GM19239 (cell line): ENCODE measurements at regions not wholly inside any gene's neighbourhood (a gene's known extent, or its start where the extent isn't known, plus 50 kb on each side); places are given as distances from the start of the nearest gene placed in this dataset.
A peak's percentile ranks its signal among the peaks of the same experiment; 100 is the strongest.
"Not testable (repeated sequence)": the region's sequence is repeated elsewhere in the genome, so short reads cannot be mapped to it uniquely, and the experiment has no call there.

Source experiments
- DNase-seq: peaks from one replicate; pipeline ENCODE4 v3.0.0; 2011; ENCODE audit warnings: low spot score; ENCODE audit not compliant: insufficient read length
- FAIRE-seq: peaks from 2 replicates; lab custom pipeline; 2011; peaks lifted over from hg19 to GRCh38; lab: Jason Lieb, UNC

DNA sequence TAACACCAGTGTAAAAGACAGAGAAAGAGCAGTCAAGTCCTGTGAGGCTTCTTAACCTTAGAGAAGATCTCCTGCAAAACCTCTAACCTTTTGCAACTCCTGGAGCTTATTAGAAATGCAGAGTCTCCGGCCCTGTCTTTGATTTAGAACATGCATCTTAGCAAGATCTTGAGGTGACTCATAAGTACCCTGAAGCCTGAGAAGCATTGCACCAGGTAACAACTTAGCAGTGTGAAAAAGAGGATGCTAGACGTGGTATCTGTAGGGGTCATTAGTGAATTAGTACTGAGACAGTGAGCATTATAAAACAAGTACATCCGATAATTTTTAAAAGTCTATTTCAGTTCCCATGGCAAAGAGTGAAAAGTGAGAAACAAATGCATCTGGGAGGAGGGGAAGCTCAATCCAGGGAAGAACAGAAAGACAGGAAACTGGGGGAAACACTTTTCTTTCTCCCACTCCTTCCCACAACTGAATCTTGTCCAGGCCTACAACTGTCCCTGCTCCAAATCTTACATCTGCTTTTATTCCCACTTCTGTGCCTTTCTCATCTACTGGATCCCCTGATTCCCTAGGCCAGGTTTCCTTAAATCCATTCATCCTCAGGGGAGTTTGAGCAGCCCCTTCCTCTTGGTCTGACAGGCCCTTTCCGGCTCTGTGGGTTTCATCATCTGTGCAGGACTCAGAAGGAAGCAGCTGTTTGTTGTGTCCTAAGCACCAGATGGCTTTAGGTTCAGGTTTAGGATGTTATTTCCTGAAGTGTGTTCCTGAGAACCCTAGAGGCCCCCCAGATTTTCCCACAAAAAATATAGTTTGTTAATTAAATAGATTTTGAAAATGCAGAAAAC is 128.1 kb upstream of the IL12A start:
- DNase-seq, result no peak
- FAIRE-seq, result peak; percentile 48

DNA sequence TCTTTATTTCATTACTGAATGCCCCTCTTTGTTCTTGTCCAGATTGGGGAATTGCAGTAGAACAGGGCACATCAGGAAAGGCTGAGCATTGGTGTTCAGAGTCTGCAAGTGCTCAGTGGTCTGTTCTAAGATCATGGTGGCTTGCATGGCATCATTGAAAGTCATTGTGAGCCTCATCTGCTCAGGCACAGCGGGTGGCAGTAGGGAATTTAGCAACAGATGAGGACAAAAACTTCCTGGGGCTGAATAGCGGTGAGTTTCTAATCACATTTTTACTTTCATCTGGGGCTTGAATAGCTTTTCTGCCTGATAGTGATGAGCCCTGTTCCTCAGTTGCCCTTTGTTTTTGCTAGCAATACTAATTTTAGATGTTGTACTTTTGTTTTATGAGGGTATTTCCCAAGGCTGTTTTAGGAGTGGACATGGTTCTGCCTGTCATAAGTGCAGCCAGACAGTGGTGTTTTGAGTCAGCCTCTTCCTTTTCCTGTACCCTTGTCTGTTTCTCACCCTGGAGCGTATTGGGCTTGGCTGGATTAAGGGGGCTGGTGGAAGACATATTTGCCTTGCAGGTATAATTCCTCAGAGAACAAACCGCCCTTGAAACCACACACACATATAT is 127.2 kb upstream of the IL12A start:
- no peak for DNase-seq
- FAIRE-seq, result peak; percentile 88

DNA sequence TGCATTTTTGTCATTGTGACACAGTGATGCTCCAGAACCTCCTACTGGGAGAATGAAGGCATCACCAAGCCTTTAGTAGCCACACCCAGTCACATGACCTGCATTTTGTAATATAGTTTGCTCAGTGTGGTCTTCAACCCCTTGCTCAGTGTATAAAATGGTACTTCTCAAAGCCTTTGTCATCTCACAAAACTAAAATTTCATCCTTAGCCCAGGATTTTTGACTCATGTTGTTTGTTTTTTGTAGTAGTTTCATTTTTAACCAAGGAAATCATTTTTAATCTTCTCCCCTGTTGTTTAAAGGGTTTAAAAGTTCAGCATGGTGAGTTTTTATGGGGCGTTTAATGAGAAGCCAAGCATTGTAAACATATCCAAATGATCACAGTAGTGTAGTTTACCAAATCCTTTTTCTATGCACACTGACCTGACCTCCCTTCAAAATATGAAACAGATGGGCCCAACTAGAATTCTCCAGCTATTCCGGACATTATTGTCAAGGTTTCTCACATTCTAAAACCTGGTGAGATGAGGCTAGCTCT is 123.5 kb upstream of the IL12A start:
- no peak for DNase-seq
- no peak for FAIRE-seq

DNA sequence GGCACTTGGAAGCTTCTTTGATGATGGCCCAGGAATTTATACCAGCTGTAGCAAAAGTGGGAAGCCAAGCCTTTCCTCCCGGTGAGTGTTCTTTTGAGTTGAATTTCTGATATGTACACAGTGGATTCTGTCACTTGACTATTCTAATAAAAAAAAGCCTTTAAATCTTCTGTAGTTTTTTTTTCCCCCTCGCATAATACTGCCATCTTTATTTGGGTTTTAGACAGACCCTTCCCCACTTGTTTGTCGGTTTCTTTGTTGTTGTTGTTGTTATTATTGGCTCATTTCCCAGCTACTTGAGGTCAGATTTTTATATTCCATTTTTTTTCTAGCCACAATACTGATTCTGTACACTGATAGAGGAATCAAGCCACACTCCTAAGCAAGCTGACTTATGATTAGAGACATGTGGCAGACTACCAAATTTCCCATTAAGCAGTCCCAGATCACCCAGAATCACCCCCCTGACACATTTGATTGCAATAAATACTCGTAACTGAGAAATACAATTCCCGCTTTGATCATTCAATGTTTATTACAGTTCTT is 122.4 kb upstream of the IL12A start:
- FAIRE-seq (no peak), DNase-seq (no peak)

DNA sequence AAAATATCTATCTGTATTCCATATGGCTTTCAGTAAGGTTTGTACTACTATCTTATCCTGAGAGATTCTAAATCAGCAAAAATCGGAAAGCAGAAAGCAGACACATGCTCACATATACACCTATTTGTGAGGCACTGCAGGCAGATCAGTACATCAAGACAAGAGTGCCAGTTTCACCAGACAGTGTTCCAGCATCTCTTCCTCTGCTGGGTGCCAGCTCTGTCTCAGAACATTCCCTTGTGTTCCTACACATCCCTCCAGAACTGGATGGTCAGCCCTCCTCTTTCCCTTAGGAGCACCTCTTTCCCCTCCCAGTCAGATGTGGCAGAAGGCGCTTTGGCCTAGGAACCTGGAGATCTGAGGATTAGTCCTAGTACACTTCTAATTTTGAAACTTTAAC is 121.3 kb upstream of the IL12A start:
- no peak for FAIRE-seq

DNA sequence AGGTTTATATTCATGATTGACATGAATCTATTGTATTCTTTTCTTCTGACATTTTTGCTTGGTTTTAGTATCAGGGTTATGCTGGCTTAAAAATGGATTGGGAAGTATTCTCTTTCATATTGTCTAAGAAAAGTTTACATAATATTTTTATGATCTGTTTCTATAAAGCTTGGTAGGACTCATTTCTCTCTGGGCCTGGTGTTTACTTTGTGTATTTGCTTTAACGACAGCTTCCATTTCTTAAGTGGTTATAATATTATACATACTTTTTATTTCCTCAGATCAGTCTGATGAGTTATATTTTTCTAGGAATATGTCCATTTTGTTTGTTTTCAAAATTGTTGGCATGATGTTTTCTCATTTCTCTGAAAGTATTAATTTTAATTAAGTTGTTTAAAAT is 117.9 kb upstream of the IL12A start:
- DNase-seq (no peak), FAIRE-seq (no peak)

More for the DNA sequence above, 121.3 kb upstream of the IL12A start:
- no peak for DNase-seq

DNA sequence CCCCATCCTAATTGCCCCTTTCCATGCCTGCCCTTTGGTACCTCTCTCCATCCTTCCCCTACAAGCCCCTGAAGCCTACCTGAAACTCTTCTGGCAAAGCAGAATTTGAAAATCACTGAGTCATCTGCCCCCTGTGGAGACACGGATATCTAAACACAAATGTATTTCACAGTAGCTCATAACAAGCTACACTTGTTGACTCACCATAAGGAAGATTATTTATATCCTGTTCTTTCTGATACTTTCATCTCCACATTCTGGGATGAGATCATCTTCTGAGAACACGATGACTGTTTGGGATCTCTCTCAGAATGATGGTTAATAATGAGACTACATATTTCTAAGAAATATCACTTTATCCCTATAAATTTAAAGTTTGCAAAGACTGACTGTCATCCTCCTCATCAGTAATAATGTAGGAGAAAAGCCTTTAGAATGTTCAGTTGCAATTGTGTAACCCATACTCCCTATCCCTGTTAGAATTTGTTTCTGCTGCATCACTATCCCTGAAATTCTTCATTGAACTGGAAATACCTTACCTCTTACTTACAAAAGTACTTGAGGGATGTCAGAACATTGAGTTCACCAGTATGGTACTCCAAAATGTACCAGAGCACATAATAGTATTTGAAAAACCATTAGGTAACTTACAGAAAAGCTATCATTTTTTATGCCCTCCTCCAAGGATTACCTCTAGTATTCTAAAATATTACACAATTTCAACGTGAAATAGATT is 116.1 kb upstream of the IL12A start:
- FAIRE-seq (no peak), DNase-seq (no peak)

DNA sequence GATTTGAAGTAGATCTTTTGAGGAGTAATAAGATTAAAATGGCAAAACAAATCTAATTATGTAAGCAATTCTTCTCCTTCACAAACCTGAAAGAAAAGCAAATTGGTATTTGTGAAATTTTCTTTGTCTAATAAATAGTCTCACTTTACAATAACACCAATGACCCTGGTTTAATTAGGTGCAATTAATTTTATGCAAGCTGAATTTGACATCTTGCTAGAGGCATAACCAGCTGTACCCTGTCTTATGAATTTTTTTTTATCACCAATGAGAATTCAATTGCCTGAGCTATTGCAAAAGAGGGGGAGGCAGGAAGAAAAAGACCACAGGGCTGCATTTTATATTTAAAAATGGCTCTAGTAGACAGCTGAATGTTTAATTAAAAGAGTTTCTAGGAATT is 113.5 kb upstream of the IL12A start:
- FAIRE-seq (no peak), DNase-seq (no peak)

DNA sequence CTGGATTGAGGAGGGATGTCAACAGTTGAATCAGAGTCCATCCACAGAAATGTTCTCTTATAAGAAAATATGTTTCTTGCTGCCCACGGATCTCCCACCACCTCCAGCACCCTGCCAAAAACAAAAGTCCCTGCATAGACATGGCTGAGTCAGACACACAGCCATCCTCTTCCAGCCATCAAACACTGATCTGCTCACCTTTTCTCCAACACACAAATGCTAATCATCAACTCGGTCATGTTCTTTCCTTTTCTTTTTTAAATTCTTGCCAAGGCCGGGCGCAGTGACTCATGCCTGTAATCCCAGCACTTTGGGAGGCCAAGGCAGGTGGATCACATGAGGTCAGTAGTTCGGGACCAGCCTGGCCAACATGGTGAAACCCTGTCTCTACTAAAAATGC is 110.7 kb upstream of the IL12A start:
- no peak for FAIRE-seq

DNA sequence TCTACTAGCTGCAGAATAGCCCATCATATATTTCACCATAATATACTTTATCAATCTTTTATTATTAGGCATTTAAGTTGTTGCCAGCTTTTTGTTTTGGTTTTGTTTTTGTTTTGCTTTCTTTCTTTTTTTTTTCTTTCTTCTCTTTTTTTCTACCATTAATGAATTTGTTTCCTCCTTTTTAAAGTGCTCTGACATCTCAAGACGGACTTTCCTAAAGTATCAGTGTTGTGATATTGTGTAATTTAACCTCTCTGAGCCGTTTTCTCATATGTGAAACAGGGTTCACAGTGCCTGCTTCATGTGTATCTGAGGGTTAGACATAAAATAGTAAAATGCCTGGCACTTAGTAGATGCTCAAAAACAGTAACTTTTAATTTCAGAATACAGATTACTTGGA is 109.5 kb upstream of the IL12A start:
- FAIRE-seq, result no peak
- no peak for DNase-seq

More for the DNA sequence above, 110.7 kb upstream of the IL12A start:
- DNase-seq, result no peak

DNA sequence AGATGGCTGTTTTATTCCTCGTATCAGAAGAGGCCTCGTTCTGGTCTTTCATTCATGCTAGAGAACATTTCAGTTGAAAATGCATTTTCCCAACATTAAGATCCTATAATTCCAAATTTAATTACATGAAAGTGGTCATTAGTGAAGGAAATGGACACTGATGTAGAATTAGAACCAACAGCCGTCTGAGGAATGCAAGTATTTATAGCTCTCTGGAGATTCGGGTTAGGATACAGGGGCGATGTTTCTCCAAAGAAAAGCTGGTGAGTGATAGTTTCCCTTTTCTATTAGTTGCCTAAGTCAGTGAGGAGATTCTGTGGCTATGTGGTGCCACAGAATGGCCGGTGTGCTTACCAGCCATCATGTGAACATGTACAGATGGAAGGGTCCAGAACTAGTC is 109.0 kb upstream of the IL12A start:
- no peak for DNase-seq
- no peak for FAIRE-seq

DNA sequence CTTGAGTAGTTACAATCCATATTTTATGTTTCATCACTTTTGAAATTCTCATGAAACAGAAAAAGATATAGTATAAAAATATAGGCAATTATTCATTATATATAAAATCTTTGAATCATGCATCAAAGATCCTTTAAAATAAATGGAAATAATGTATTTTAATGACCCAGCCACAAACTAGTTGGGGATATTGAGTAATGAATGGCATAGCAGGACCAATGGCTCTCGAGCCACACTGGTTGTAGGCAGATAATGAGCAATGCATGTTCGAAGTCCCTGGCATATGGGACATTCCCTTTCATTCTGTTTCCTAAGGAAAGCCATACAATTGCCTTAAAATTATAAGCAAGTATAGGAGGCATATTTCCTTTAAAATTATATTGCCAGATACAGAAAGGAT is 107.4 kb upstream of the IL12A start:
- DNase-seq (no peak), FAIRE-seq (no peak)

DNA sequence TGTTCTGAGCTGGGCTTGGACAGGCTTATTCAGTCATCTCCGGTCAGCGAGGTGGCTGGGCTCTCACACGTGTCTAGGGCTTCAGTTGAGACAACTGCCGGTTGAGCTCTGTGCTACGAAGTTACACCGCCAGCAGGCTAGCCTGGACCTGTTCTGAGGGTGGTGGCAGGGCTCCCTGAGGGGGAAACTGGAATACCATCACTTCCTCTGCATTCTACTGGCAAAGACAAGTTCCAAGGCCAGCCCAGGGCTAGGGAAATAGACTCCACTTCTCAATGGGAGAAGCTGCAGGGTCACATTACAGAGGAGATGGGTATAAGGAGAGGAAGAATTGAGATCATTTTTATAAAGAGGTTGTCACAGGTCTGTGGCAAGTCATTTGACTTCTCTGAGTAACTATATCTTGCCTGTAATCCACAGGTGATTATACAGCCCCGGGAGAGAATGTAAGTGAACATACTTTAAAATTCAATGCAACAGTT is 106.8 kb upstream of the IL12A start:
- DNase-seq, result no peak
- no peak for FAIRE-seq

DNA sequence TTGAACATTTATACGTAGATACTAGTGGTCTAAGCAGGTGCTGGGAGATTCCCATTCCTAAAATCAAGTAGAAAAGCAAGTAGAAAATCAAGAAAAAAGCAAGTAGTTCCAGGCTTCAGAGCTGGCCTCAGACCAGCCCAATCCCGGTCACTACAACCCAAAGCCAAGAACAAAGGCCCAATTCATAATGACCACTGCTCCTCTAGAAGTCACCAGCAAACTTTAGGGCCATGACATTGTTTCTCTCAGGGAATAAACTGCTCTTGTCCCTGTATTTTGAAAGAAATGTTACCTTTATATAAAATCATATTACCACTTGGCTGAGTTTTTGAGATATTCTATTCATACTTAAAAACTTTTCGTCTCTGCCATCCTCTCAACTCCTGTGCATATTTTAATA is 106.3 kb upstream of the IL12A start:
- FAIRE-seq (no peak), DNase-seq (no peak)

DNA sequence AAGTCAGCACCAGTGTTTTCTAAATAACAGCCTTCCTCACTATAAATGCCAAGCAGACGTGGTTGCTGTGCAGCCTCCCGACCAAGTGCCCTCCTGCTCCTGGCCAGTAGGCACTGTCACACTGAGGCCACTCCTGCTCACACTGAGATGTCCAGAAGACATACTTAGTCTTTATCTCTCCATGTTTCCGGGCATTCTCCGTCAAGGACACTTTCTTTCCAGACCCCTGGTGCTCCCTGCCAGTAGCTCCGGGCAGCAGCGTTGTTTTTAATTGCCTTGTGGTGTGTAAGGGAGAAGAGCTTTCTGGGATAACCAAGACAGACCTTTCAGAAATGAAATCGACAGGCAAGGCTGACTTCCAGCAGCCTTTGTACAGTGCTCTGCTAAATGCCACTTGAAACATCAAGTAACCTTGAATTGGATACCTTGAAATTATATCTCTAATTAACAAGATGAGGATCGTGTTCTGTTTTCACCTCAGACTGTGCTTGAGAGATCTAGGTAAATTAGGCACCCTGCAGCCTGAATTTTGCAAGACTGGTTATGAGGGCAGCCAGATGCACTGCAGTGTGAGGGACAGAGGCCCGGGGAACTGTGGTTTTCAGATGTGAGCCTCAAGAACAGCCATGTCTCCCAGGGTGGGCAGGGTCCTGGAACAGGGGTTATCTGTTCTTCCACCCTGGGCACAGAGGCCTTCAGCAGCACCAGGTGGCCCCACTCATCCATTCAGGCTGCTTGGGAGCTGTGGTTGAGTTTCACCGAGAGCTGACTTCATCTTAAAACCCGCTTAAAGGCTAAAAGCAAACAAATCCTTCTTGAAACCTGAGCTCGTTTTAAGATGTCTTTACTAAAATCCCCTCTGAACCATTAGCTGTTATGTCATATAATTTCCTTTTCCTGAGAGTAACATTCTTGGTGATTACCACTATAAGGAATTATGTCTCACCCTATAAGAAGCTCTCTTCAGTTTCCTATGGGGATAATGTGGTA is 105.5 kb upstream of the IL12A start:
- DNase-seq, result no peak
- FAIRE-seq, result no peak

DNA sequence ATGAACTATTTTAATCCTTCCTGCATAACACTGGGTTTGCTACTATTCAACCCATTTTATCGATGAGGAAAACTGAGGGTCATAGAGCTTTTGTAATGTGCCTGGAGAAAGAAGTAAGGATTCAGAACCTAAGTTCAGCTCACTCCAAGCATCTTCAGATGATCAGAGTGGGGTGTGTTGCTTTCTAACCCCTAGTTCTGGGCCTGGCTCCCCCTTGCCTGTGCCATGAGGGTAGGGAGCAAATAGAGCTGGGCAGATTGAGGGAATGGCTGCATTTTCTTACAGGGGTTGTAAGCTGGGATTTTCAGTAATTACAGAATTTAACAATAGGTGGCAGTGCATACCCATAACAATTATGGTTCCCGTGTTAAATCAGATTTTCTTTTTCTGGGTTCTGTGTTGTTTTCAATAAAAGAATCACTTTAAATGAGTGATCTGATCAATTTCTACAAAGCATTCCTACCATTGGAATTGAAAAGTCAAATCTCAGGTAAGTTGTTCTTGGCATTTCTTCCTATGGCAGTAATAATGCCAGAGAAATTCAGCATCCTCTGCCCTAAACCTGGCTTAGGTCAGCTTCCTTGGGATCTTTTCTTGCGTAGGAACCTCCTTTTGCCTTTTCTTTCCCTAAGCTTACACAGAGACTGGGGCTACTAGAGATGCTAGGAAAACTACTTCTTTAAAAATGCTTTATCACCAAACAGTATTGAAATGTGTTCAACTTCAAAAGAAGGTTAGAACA is 103.8 kb upstream of the IL12A start:
- peak; percentile 40 for DNase-seq
- peak; percentile 84 for FAIRE-seq

DNA sequence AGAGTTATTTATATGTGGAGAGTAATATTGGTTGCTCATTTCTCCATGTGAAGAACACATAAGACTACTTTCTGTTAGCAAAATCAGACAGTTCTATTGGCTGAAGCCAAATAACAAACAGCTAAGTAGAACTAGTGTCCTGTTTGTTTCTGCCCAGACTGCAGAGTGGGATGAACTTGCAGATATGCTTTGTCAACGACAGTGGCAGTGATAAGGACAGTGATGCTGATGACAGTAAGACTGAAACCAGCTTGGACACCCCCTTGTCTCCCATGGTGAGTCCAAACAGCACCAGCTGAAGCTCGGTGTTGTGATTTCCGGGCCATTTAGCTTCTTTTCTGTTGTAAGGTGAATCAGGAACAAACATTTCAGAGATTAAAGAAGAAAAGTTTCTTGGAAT is 102.6 kb upstream of the IL12A start:
- FAIRE-seq, result peak; percentile 18
- no peak for DNase-seq

DNA sequence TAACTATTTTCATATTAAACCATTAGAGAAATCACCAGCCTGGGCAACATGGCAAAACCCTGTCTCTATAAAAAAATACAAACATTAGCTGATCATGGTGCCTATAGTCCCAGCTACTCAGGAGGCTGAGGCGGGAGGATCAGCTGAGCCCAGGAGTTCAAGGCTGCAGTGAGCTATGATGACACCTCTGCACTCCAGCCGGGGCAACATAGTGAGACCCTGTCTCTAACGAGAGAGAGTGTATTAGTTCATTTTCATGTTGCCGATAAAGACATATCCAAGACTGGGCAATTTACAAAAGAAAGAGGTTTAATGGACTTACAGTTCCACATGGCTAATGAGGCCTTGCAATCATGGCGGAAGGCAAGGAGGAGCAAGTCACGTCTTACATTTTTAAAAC is 102.1 kb upstream of the IL12A start:
- not testable (repeated sequence) for DNase-seq, FAIRE-seq

DNA sequence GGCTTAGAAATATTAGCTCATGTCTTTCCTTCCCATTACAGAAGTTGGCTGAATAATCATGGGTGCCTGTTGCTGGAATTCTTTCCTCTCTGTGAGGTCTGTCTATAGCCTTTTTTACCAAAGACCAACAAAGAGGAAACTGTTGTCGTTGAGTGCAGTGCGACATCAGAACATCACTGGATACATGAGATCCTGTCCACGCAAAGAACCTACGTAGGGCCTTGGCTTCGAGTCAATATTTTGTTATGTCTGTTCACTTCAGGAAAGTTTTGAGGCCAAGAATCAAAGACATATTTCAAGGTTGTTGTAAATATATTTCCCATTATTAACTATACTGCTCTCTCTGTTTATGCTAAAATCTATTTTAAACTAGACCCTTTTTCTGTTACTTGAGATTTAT is 101.5 kb upstream of the IL12A start:
- FAIRE-seq (no peak), DNase-seq (no peak)
